ENCODE measurements at regions not wholly inside any gene's neighbourhood (a gene's known extent, or its start where the extent isn't known, plus 50 kb on each side); places are given as distances from the start of the nearest gene placed in this dataset.

- Histone ChIP-seq H3K9ac (ENCODE audit: low read length) (no peak overlapping the region), H3K27me3 (ENCODE audit: low read length) (no peaks in the 10 kb centered on the region), H3K27ac (ENCODE audit: low read depth, low read length) (no peak overlapping the region), H3K36me3 (ENCODE audit: low read length) (no peaks in the 10 kb centered on the region), H3K4me2 (ENCODE audit: low read depth, low read length, poor library complexity, severe bottlenecking) (no peak overlapping the region), H3K4me3 (ENCODE audit: insufficient read depth, low read length, poor library complexity, severe bottlenecking) (no peak overlapping the region), H3K9me3 (ENCODE audit: insufficient read depth, low read length) (no peaks in the 10 kb centered on the region), H3K79me2 (ENCODE audit: insufficient read depth, low read length) (no peaks in the 10 kb centered on the region), H4K20me1 (ENCODE audit: low read depth, low read length) (no peaks in the 10 kb centered on the region), H3K9me2 (replicated peaks; ENCODE audit: insufficient read depth, low read length) (no peaks in the 10 kb centered on the region), H3F3A (ENCODE audit: insufficient read depth) (no peaks in the 10 kb centered on the region), H2AFZ (ENCODE audit: low read depth, low read length, severe bottlenecking) (no peak overlapping the region)
- no peak for TF ChIP-seq CTCF (IDR thresholded peaks at IDR 0.05; ENCODE audit: insufficient read depth, low read length, poor library complexity, severe bottlenecking)
- TF ChIP-seq EZH2phosphoT487 (conservative IDR thresholded peaks at IDR 0.05; ENCODE audit: low read length), result no peak
Observed at GRCh38 chr18:41466436-41467160, 488.4 kb upstream of the PIK3C3 start.

GRCh38 chr18:41465386-41465785, 489.6 kb upstream of the PIK3C3 start:
- no peak overlapping the region for H3K27ac ChIP-seq (ENCODE audit: low read depth, low read length)

GRCh38 chr18:41464278-41464677, 490.8 kb upstream of the PIK3C3 start:
- no peak overlapping the region for H3K9ac ChIP-seq (ENCODE audit: low read length)
- H3K4me3 ChIP-seq (ENCODE audit: insufficient read depth, low read length, poor library complexity, severe bottlenecking), result no peak overlapping the region
- H4K20me1 ChIP-seq (ENCODE audit: low read depth, low read length), result no peaks in the 10 kb centered on the region
- no peaks in the 10 kb centered on the region for H3K27me3 ChIP-seq (ENCODE audit: low read length)
- no peaks in the 10 kb centered on the region for H3K36me3 ChIP-seq (ENCODE audit: low read length)
- H3K79me2 ChIP-seq (ENCODE audit: insufficient read depth, low read length), result no peaks in the 10 kb centered on the region
- no peak for TF ChIP-seq EZH2phosphoT487 (conservative IDR thresholded peaks at IDR 0.05; ENCODE audit: low read length)
- no peak for TF ChIP-seq CTCF (IDR thresholded peaks at IDR 0.05; ENCODE audit: insufficient read depth, low read length, poor library complexity, severe bottlenecking)
- no peak overlapping the region for H3K27ac ChIP-seq (ENCODE audit: low read depth, low read length)
- no peak overlapping the region for H2AFZ ChIP-seq (ENCODE audit: low read depth, low read length, severe bottlenecking)
- H3K9me2 ChIP-seq (replicated peaks; ENCODE audit: insufficient read depth, low read length), result no peaks in the 10 kb centered on the region
- no peaks in the 10 kb centered on the region for H3K9me3 ChIP-seq (ENCODE audit: insufficient read depth, low read length)
- H3K4me2 ChIP-seq (ENCODE audit: low read depth, low read length, poor library complexity, severe bottlenecking), result no peak overlapping the region
- H3F3A ChIP-seq (ENCODE audit: insufficient read depth), result no peaks in the 10 kb centered on the region

More at GRCh38 chr18:41465386-41465785, 489.6 kb upstream of the PIK3C3 start:
- Histone ChIP-seq H3K27me3 (ENCODE audit: low read length) (no peaks in the 10 kb centered on the region), H3K79me2 (ENCODE audit: insufficient read depth, low read length) (no peaks in the 10 kb centered on the region), H3K9ac (ENCODE audit: low read length) (no peak overlapping the region), H3K9me3 (ENCODE audit: insufficient read depth, low read length) (no peaks in the 10 kb centered on the region), H3K9me2 (replicated peaks; ENCODE audit: insufficient read depth, low read length) (no peaks in the 10 kb centered on the region), H4K20me1 (ENCODE audit: low read depth, low read length) (no peaks in the 10 kb centered on the region), H3F3A (ENCODE audit: insufficient read depth) (no peaks in the 10 kb centered on the region), H3K4me2 (ENCODE audit: low read depth, low read length, poor library complexity, severe bottlenecking) (no peak overlapping the region), H3K36me3 (ENCODE audit: low read length) (no peaks in the 10 kb centered on the region), H3K4me3 (ENCODE audit: insufficient read depth, low read length, poor library complexity, severe bottlenecking) (no peak overlapping the region), H2AFZ (ENCODE audit: low read depth, low read length, severe bottlenecking) (no peak overlapping the region)
- TF ChIP-seq CTCF (IDR thresholded peaks at IDR 0.05; ENCODE audit: insufficient read depth, low read length, poor library complexity, severe bottlenecking) (no peak), EZH2phosphoT487 (conservative IDR thresholded peaks at IDR 0.05; ENCODE audit: low read length) (no peak)

Data from SU-DHL-6 (cell line).